Spleen (tissue), 11 donors: ENCODE measurements at regions not wholly inside any gene's neighbourhood (a gene's known extent, or its start where the extent isn't known, plus 50 kb on each side); places are given as distances from the start of the nearest gene placed in this dataset.

Source experiments
- DNase-seq: peaks from one replicate; pipeline ENCODE4 v3.0.0-alpha.2; 2020
- H3K27ac ChIP-seq, 8 donors: fragments of 200-600 bp; sonication (generic) in 7 of 8; 1 replicate in 4 of 8; 2 replicates in 4 of 8; pipeline versions ENCODE4 v1.5.0 to v1.8.0; 2016 to 2021; ENCODE audit warnings: inconsistent platforms in 4 of 8, mild to moderate bottlenecking in 4 of 8, moderate library complexity in 1 of 8
- H3K27me3 ChIP-seq, 7 donors: fragments of 200-600 bp; sonication (generic) in 6 of 7; replicated peaks in 1 of 7; 1 replicate in 4 of 7; 2 replicates in 3 of 7; pipeline versions ENCODE4 v1.5.0 to v1.8.0; 2016 to 2021; ENCODE audit warnings: inconsistent platforms in 3 of 7, mild to moderate bottlenecking in 1 of 7
- H3K36me3 ChIP-seq, 6 donors: fragments of 200-600 bp; sonication (generic) in 5 of 6; 1 replicate in 4 of 6; 2 replicates in 2 of 6; pipeline versions ENCODE4 v1.5.0 to v1.8.0; 2016 to 2021; ENCODE audit warnings: inconsistent platforms in 2 of 6
- H3K4me1 ChIP-seq, 6 donors: fragments of 200-600 bp; sonication (generic) in 5 of 6; 1 replicate in 3 of 6; 2 replicates in 3 of 6; pipeline versions ENCODE4 v1.5.0 to v1.8.0; 2016 to 2021; ENCODE audit warnings: inconsistent platforms in 3 of 6
- H3K4me3 ChIP-seq, 8 donors: fragments of 200-600 bp; sonication (generic) in 7 of 8; 1 replicate in 4 of 8; 2 replicates in 4 of 8; pipeline versions ENCODE4 v1.5.0 to v1.8.0; 2016 to 2021; ENCODE audit warnings: inconsistent platforms in 4 of 8, mild to moderate bottlenecking in 4 of 8, moderate library complexity in 2 of 8
- H3K9me3 ChIP-seq, 8 donors: fragments of 200-600 bp; sonication (generic) in 7 of 8; 1 replicate in 4 of 8; 2 replicates in 4 of 8; pipeline versions ENCODE4 v1.5.0 to v1.8.0; 2016 to 2021; ENCODE audit warnings: inconsistent platforms in 4 of 8
- POLR2A ChIP-seq, 3 donors: fragments of 450-650 bp; IDR thresholded peaks; one replicate each; pipeline ENCODE4 v1.5.1; 2017; ENCODE audit warnings: antibody characterized with exemption in 3 of 3, mild to moderate bottlenecking in 1 of 3
- POLR2AphosphoS5 ChIP-seq, 3 donors: sonication (generic); formaldehyde crosslinking; IDR thresholded peaks; one replicate each; pipeline ENCODE4 v1.5.1; 2017; ENCODE audit warnings: antibody characterized with exemption in 3 of 3
- WGBS, 5 donors: extraction: QIAGEN DNeasy Blood & Tissue Kit in 3 of 5; methylation state at CpG; one replicate each; pipeline versions ENCODE4 v1.1.5 to v1.1.7; 2013 to 2018; 5-methylcytosine and 5-hydroxymethylcytosine counted together
- intact Hi-C: fragments of 100-400 bp; cut with DNase I; formaldehyde crosslinking; loops from one replicate; pipeline ENCODE4 v1.15.0; 2023; ENCODE audit warnings: low total_unique reads
- TF ChIP-seq, protein P1 (sequence below), 11 experiments: fragments of 200-600 bp in 7 of 11; fragments of 450-650 bp in 4 of 11; sonication (generic) in 4 of 11; IDR thresholded peaks in 8 of 11; conservative IDR thresholded peaks in 3 of 11; 1 replicate in 7 of 11; 2 replicates in 4 of 11; pipeline versions ENCODE4 v1.4.0 to v1.8.0; 2016 to 2021; ENCODE audit warnings: antibody characterized with exemption in 11 of 11, inconsistent platforms in 4 of 11, mild to moderate bottlenecking in 1 of 11
- donor health status: healthy with polysubstance abuse.
- donor health status: DM: no; HTN: no; CAD: no; lungs with moderate emphysema.
- donor health status: DM: no; HTN: no; CAD: no.
- donor health status: Bipolar disorder and iron deficiency.
- donor health status: healthy.
- donor health status: DM: no; HTN: no; CAD: no.
- donor health status: DM: yes; HTN: yes; CAD: no.

DNA sequence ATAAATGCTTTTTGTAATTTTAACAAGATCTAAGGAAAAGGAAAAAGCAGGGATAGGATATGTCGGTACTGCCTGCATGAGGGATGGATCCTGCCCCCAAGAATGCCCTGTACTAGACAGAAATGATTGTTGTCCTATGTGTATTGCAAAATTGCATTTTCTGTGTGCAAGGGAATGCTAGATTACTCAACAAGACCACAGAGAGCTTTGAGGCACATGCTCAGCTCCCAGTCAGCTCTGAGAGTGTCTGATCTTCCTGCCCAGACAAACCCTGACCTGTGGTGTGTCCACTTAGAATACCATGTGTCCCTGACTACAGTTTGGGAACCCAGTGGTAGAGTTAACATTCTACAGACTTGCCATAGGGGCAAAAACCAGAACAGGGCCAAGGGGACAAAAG, 129.2 kb upstream of the PAK3 start:
- Histone ChIP-seq H3K36me3 (no peaks in the 10 kb centered on the region), H3K4me1 (no peaks in the 10 kb centered on the region), H3K27me3 (peaks cover 0 to 4% (median 0%) of the 10 kb centered on the region in 7 donors), H3K4me3 (no peak overlapping the region), H3K27ac (no peak overlapping the region), H3K9me3 (no peaks in the 10 kb centered on the region)
- intact Hi-C loops: no loop called here
- TF ChIP-seq POLR2A (IDR thresholded peaks at IDR 0.05): no peak
- TF ChIP-seq, protein P1, sequence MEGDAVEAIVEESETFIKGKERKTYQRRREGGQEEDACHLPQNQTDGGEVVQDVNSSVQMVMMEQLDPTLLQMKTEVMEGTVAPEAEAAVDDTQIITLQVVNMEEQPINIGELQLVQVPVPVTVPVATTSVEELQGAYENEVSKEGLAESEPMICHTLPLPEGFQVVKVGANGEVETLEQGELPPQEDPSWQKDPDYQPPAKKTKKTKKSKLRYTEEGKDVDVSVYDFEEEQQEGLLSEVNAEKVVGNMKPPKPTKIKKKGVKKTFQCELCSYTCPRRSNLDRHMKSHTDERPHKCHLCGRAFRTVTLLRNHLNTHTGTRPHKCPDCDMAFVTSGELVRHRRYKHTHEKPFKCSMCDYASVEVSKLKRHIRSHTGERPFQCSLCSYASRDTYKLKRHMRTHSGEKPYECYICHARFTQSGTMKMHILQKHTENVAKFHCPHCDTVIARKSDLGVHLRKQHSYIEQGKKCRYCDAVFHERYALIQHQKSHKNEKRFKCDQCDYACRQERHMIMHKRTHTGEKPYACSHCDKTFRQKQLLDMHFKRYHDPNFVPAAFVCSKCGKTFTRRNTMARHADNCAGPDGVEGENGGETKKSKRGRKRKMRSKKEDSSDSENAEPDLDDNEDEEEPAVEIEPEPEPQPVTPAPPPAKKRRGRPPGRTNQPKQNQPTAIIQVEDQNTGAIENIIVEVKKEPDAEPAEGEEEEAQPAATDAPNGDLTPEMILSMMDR (IDR thresholded peaks at IDR 0.05 in 8 of 11, conservative IDR thresholded peaks at IDR 0.05 in 3 of 11): no peak
- TF ChIP-seq POLR2AphosphoS5 (IDR thresholded peaks at IDR 0.05): no peak
- WGBS, 5 donors: 75 to 93% (median 82%) methylated on average over 1 of the region's 1 CpG
- no peak for DNase-seq

DNA sequence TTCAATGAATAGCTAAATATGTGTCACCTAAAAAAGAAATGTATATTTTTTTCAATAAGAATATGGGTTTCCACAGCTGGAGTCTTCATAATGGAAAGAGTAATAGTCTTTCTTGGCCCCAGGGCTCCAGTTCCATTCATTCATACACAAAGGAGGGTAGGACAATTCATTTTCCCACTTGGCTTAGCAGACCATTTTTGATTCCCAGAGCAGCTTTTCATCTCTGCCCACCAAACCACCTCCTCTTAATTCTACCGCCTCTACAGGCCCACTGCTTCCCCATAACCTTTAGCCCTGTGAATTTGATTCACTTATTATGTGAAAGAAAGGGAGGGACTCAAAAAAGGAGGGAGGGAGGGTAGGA, 129.9 kb upstream of the PAK3 start:
- TF ChIP-seq POLR2AphosphoS5 (IDR thresholded peaks at IDR 0.05): no peak
- no peak for TF ChIP-seq POLR2A (IDR thresholded peaks at IDR 0.05)
- TF ChIP-seq, protein P1 (IDR thresholded peaks at IDR 0.05 in 8 of 11, conservative IDR thresholded peaks at IDR 0.05 in 3 of 11): no peak
- Histone ChIP-seq H3K36me3 (no peaks in the 10 kb centered on the region), H3K4me1 (no peaks in the 10 kb centered on the region), H3K27ac (no peak overlapping the region), H3K4me3 (no peak overlapping the region), H3K9me3 (no peaks in the 10 kb centered on the region), H3K27me3 (peaks cover 0 to 4% (median 0%) of the 10 kb centered on the region in 7 donors)
- DNase-seq: no peak
- intact Hi-C loops: no loop called here
- WGBS, 5 donors: 69 to 100% (median 94%) methylated on average over 1 of the region's 1 CpG

DNA sequence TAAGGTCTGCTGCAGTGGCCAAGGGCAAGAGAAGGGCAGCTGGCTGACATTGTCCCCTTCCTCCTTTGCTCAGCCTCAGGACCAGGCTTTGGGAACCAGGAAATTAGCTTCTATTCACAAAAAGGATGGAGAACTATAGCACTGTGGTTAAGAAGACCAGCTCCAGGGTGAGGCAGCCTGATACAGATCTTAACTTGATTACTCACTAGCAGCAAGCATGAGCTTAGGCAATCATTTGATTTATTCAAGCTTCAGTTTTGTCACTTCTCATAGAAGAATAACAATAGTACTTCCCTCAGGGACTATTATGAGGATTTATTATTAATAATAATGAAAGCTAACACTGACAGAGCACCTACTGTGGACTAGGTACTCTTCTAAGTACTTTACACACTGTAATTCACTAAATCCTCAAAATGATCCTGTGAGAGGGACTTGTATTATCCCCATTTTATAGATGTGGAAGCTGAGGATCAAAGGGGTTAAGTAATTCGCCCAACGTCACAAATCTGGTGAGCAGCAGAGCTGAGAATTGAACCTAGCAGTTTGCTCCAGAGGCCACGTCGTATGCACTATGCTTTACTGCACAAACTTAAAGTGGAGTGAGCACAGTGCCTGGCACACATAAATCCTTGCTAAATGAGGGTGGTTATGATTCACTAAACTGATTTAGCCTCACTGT, 130.4 kb upstream of the PAK3 start:
- no peak overlapping the region for H3K27ac ChIP-seq
- H3K4me1 ChIP-seq: no peaks in the 10 kb centered on the region
- H3K9me3 ChIP-seq: no peaks in the 10 kb centered on the region
- DNase-seq: no peak
- peaks cover 0 to 4% (median 0%) of the 10 kb centered on the region in 7 donors for H3K27me3 ChIP-seq
- 68 to 84% (median 83%) methylated on average over 4 of the region's 4 CpGs for WGBS, 5 donors
- no peak overlapping the region for H3K4me3 ChIP-seq
- TF ChIP-seq POLR2AphosphoS5 (IDR thresholded peaks at IDR 0.05): no peak
- TF ChIP-seq, protein P1 (IDR thresholded peaks at IDR 0.05 in 8 of 11, conservative IDR thresholded peaks at IDR 0.05 in 3 of 11): no peak
- TF ChIP-seq POLR2A (IDR thresholded peaks at IDR 0.05): no peak
- no peaks in the 10 kb centered on the region for H3K36me3 ChIP-seq
- intact Hi-C loops: no loop called here

DNA sequence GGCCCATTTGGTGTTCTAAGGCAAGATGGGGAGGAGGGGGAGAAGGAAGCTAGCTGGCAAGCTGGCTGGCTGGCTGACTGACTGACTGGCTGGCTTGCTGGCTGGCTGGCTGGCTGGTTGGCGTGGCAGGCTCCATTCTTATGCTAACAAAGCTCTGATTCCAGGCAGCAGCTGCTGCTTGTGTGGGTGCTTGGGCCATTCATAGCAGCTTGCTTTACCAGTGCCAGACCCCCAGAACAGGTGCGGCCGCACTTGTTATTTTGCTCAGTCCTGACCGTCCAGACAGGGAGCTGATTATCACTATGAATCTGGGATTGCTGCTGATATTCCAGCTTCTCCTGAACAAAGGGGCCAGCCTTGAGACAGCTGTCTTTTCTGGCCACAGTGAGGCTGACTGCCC, 131.2 kb upstream of the PAK3 start:
- 70 to 84% (median 78%) methylated on average over 4 of the region's 4 CpGs; no CpG with 5 or more reads in 1 of the 5 donors for WGBS, 5 donors
- H3K36me3 ChIP-seq: no peaks in the 10 kb centered on the region
- intact Hi-C loops: no loop called here
- no peak for DNase-seq
- no peak overlapping the region for H3K4me3 ChIP-seq
- no peak for TF ChIP-seq POLR2AphosphoS5 (IDR thresholded peaks at IDR 0.05)
- TF ChIP-seq, protein P1 (IDR thresholded peaks at IDR 0.05 in 8 of 11, conservative IDR thresholded peaks at IDR 0.05 in 3 of 11): no peak
- no peak for TF ChIP-seq POLR2A (IDR thresholded peaks at IDR 0.05)
- H3K27me3 ChIP-seq: peaks cover 0 to 4% (median 0%) of the 10 kb centered on the region in 7 donors
- no peaks in the 10 kb centered on the region for H3K4me1 ChIP-seq
- H3K27ac ChIP-seq: no peak overlapping the region
- no peaks in the 10 kb centered on the region for H3K9me3 ChIP-seq
